ENCODE measurements at regions not wholly inside any gene's neighbourhood (a gene's known extent, or its start where the extent isn't known, plus 50 kb on each side); places are given as distances from the start of the nearest gene placed in this dataset.

DNA sequence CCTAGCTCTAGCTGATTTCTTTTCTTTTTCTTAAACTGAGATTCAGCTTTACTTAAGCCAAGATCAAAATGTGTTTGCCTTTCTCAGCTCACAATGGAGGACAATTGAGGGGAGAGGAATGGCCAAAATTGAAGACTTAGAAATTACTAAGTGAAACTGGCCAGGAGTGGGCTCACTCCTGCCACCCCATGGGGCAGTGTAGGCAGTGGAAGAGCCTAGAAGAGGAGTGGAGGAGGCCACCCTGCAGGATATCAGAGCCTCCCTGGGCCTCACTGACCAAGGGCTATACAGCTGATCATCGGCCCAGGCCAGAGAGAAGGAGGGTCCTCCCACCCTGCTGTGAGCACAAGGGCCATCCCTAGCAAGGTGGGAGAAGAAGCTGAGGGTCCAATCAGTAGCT, 119.8 kb downstream of the CCT6B start:
- no peaks in the 10 kb centered on the region for H3K36me3 Mint-ChIP-seq
- TF ChIP-seq, protein P1, sequence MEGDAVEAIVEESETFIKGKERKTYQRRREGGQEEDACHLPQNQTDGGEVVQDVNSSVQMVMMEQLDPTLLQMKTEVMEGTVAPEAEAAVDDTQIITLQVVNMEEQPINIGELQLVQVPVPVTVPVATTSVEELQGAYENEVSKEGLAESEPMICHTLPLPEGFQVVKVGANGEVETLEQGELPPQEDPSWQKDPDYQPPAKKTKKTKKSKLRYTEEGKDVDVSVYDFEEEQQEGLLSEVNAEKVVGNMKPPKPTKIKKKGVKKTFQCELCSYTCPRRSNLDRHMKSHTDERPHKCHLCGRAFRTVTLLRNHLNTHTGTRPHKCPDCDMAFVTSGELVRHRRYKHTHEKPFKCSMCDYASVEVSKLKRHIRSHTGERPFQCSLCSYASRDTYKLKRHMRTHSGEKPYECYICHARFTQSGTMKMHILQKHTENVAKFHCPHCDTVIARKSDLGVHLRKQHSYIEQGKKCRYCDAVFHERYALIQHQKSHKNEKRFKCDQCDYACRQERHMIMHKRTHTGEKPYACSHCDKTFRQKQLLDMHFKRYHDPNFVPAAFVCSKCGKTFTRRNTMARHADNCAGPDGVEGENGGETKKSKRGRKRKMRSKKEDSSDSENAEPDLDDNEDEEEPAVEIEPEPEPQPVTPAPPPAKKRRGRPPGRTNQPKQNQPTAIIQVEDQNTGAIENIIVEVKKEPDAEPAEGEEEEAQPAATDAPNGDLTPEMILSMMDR (IDR thresholded peaks at IDR 0.05; ENCODE audit: unreplicated experiment), result no peak
- no peak overlapping the region for H3K27ac Mint-ChIP-seq
- peaks cover 25% of the 10 kb centered on the region for H3K27me3 Mint-ChIP-seq (ENCODE audit: low read depth)
- DNase-seq (ENCODE audit: low spot score in 2 of 2, unreplicated experiment in 2 of 2), result no peak
- H3K4me1 Mint-ChIP-seq, result no peaks in the 10 kb centered on the region
- no peak overlapping the region for H3K4me3 Mint-ChIP-seq
- no peaks in the 10 kb centered on the region for H3K9me3 Mint-ChIP-seq

DNA sequence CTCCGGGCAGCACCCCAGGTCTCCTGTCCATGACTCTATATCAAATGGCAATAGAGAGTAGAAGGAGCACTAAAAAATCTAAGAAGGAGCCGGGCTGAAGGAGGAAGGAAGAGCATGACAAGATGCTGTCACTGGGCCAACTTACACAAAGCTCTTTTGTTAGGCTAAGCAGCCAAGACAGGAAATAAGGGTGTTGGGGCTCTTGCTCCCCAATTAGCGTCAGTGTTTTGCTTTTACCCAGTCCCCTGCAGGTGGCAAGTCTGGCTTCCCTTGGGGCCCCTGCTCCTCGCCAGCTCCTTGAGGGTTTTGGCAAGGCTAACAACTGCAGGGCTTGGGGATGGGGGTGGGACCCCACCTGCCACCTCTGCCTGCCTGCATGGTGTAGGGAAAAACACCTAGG, 120.5 kb downstream of the CCT6B start:
- H3K27me3 Mint-ChIP-seq (ENCODE audit: low read depth), result peaks cover 28% of the 10 kb centered on the region
- H3K4me1 Mint-ChIP-seq, result no peaks in the 10 kb centered on the region
- H3K9me3 Mint-ChIP-seq, result no peaks in the 10 kb centered on the region
- H3K4me3 Mint-ChIP-seq, result no peak overlapping the region
- no peak for DNase-seq (ENCODE audit: low spot score in 2 of 2, unreplicated experiment in 2 of 2)
- TF ChIP-seq, protein P1 (IDR thresholded peaks at IDR 0.05; ENCODE audit: unreplicated experiment), result no peak
- no peaks in the 10 kb centered on the region for H3K36me3 Mint-ChIP-seq
- no peak overlapping the region for H3K27ac Mint-ChIP-seq

- TF ChIP-seq, protein P1 (IDR thresholded peaks at IDR 0.05; ENCODE audit: unreplicated experiment), result no peak
- H3K36me3 Mint-ChIP-seq, result no peaks in the 10 kb centered on the region
- peaks cover 28% of the 10 kb centered on the region for H3K27me3 Mint-ChIP-seq (ENCODE audit: low read depth)
- H3K9me3 Mint-ChIP-seq, result no peaks in the 10 kb centered on the region
- H3K4me1 Mint-ChIP-seq, result no peaks in the 10 kb centered on the region
- no peak overlapping the region for H3K27ac Mint-ChIP-seq
- no peak for DNase-seq (ENCODE audit: low spot score in 2 of 2, unreplicated experiment in 2 of 2)
- H3K4me3 Mint-ChIP-seq, result no peak overlapping the region
Observed at GRCh38 chr17:34837876-34838478, 123.3 kb downstream of the CCT6B start.

GRCh38 chr17:34832376-34832775, 128.9 kb downstream of the CCT6B start:
- Mint-ChIP-seq H3K27ac (no peak overlapping the region), H3K36me3 (no peaks in the 10 kb centered on the region), H3K4me1 (no peaks in the 10 kb centered on the region), H3K4me3 (no peak overlapping the region), H3K27me3 (ENCODE audit: low read depth) (peaks cover 27% of the 10 kb centered on the region), H3K9me3 (no peaks in the 10 kb centered on the region)
- TF ChIP-seq, protein P1 (IDR thresholded peaks at IDR 0.05; ENCODE audit: unreplicated experiment), result no peak
- DNase-seq (ENCODE audit: low spot score in 2 of 2, unreplicated experiment in 2 of 2), result no peak

GRCh38 chr17:34827008-34827407, 134.3 kb downstream of the CCT6B start:
- no peaks in the 10 kb centered on the region for H3K36me3 Mint-ChIP-seq
- H3K27ac Mint-ChIP-seq, result no peak overlapping the region
- no peaks in the 10 kb centered on the region for H3K4me1 Mint-ChIP-seq
- H3K9me3 Mint-ChIP-seq, result no peaks in the 10 kb centered on the region
- TF ChIP-seq, protein P1 (IDR thresholded peaks at IDR 0.05; ENCODE audit: unreplicated experiment), result no peak
- no peak overlapping the region for H3K4me3 Mint-ChIP-seq
- peaks cover 13% of the 10 kb centered on the region for H3K27me3 Mint-ChIP-seq (ENCODE audit: low read depth)
- no peak for DNase-seq (ENCODE audit: low spot score in 2 of 2, unreplicated experiment in 2 of 2)

GRCh38 chr17:34826332-34826731, 134.9 kb downstream of the CCT6B start:
- DNase-seq (ENCODE audit: low spot score in 2 of 2, unreplicated experiment in 2 of 2), result no peak
- H3K4me3 Mint-ChIP-seq, result no peak overlapping the region
- TF ChIP-seq, protein P1 (IDR thresholded peaks at IDR 0.05; ENCODE audit: unreplicated experiment), result no peak
- no peaks in the 10 kb centered on the region for H3K36me3 Mint-ChIP-seq
- H3K27ac Mint-ChIP-seq, result no peak overlapping the region
- peaks cover 15% of the 10 kb centered on the region for H3K27me3 Mint-ChIP-seq (ENCODE audit: low read depth)
- H3K9me3 Mint-ChIP-seq, result no peaks in the 10 kb centered on the region
- peaks cover 1% of the 10 kb centered on the region for H3K4me1 Mint-ChIP-seq
